ENCODE measurements at regions not wholly inside any gene's neighbourhood (a gene's known extent, or its start where the extent isn't known, plus 50 kb on each side); places are given as distances from the start of the nearest gene placed in this dataset.

DNA sequence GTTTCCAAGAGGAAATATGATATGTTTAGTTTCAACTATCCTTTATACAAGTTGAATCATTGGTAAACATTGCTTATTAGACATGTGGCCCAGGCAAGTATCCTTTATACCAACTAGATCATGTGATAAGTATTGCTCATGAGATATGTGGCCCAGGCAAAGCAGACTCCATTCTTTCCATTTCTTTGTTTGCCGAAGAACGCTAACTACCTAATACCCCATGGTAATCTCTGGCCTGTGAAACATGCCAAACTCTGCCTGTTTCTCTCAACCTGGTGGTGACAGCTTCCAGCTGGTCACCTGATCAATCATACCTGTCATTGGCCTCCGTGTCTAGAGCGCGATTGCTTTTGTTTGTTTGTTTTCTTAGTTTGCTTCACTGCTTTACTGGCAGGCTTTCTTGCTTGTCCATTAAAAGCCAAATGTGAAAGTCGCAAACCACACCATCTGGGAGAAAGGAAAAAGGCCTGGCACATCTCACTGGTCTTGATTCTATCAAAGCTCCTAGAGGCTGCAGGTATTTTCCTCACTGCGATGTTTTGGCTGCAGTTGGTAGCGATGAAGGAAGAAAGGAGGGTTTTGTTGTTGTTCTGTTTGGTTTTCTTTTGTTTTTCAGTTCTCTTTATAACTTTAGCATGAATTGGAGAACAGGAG lies 686.2 kb downstream of the KCNJ2 start:
- Histone ChIP-seq H3K27ac (replicated peaks in 1 of 4) (no peak overlapping the region), H3K4me1 (no peaks in the 10 kb centered on the region), H3K36me3 (no peaks in the 10 kb centered on the region), H3K9me3 (no peaks in the 10 kb centered on the region), H3K27me3 (no peaks in the 10 kb centered on the region), H3K4me3 (no peak overlapping the region)
- TF ChIP-seq EP300 (IDR thresholded peaks at IDR 0.05) (no peak), POLR2AphosphoS5 (IDR thresholded peaks at IDR 0.05) (no peak), POLR2A (IDR thresholded peaks at IDR 0.05; ENCODE audit: low read depth) (no peak)
- TF ChIP-seq, protein P1, sequence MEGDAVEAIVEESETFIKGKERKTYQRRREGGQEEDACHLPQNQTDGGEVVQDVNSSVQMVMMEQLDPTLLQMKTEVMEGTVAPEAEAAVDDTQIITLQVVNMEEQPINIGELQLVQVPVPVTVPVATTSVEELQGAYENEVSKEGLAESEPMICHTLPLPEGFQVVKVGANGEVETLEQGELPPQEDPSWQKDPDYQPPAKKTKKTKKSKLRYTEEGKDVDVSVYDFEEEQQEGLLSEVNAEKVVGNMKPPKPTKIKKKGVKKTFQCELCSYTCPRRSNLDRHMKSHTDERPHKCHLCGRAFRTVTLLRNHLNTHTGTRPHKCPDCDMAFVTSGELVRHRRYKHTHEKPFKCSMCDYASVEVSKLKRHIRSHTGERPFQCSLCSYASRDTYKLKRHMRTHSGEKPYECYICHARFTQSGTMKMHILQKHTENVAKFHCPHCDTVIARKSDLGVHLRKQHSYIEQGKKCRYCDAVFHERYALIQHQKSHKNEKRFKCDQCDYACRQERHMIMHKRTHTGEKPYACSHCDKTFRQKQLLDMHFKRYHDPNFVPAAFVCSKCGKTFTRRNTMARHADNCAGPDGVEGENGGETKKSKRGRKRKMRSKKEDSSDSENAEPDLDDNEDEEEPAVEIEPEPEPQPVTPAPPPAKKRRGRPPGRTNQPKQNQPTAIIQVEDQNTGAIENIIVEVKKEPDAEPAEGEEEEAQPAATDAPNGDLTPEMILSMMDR (IDR thresholded peaks at IDR 0.05), result no peak
- intact Hi-C loops (cut with DNase I), result no loop called here
- WGBS, result 57% methylated on average over 8 of the region's 8 CpGs
- DNase-seq (ENCODE audit: extremely low spot score), result no peak

DNA sequence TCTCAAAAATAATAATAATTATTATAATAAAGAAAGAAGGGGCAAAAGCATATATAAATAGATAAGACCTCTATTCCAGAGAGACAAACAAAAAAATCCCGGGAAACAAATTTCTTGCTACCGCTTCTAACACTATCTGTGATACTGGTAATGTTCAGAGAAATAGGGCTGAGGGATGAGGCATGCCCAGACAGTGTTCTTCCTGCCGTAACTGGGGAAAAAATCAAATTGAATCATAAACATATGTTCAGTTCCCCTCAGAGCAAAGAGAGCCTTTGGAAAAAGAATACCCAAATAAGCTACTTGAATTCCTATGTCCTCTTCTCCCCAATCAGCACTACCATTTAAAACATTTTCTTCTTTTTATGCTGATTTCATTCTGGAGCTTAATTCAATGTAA lies 688.0 kb downstream of the KCNJ2 start:
- intact Hi-C loops (cut with DNase I), result no loop called here
- TF ChIP-seq POLR2A (IDR thresholded peaks at IDR 0.05; ENCODE audit: low read depth), result no peak
- no peak for TF ChIP-seq POLR2AphosphoS5 (IDR thresholded peaks at IDR 0.05)
- no peak for TF ChIP-seq EP300 (IDR thresholded peaks at IDR 0.05)
- Histone ChIP-seq H3K9me3 (no peaks in the 10 kb centered on the region), H3K36me3 (no peaks in the 10 kb centered on the region), H3K4me3 (no peak overlapping the region), H3K27me3 (no peaks in the 10 kb centered on the region), H3K27ac (replicated peaks in 1 of 4) (no peak overlapping the region), H3K4me1 (no peaks in the 10 kb centered on the region)
- WGBS, result 80% methylated on average over 3 of the region's 3 CpGs
- no peak for DNase-seq (ENCODE audit: extremely low spot score)

DNA sequence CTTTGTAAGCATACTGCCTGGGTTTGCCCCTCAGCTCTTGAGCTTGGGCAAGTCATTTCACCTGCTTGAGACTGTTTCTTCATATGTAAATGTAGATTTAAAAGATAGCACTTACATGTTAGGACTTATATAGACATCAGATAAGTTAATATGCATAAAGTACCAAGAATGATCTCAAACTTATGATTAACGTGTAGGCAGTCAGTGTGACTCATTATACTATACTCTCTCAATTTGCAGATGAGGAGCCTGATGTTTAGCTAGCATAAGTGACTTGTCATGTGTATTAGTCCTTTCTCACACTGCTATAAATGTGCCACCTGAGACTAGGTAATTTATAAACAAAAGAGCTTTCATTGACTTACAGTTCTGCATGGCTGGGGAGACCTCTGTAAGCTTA lies 690.5 kb downstream of the KCNJ2 start:
- no peak for TF ChIP-seq POLR2A (IDR thresholded peaks at IDR 0.05; ENCODE audit: low read depth)
- TF ChIP-seq, protein P1 (IDR thresholded peaks at IDR 0.05), result no peak
- TF ChIP-seq EP300 (IDR thresholded peaks at IDR 0.05), result no peak
- DNase-seq (ENCODE audit: extremely low spot score), result no peak
- Histone ChIP-seq H3K27me3 (no peaks in the 10 kb centered on the region), H3K36me3 (no peaks in the 10 kb centered on the region), H3K9me3 (no peaks in the 10 kb centered on the region), H3K4me1 (no peaks in the 10 kb centered on the region), H3K27ac (replicated peaks in 1 of 4) (no peak overlapping the region), H3K4me3 (no peak overlapping the region)
- intact Hi-C loops (cut with DNase I), result no loop called here
- 90% methylated on average over 1 of the region's 1 CpG for WGBS

DNA sequence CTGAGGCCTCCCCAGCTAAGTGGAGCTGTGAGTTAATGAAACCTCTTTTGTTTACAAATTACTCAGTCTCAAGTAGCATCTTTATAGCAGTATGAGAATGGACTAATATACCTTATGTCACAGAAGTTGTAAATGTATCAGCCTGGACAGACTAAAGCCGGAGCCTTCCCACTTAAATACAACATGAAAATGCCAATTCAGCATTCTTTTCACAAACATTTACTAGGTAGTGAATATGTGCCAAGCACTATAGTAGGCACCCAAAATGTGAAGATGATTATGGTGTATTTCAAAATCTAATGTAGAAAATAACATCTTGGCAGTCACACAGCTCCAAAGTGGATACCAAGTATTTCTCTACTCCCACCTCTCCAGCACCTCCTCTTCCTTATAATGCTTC lies 693.0 kb downstream of the KCNJ2 start:
- 96% methylated on average over 1 of the region's 1 CpG for WGBS

DNA sequence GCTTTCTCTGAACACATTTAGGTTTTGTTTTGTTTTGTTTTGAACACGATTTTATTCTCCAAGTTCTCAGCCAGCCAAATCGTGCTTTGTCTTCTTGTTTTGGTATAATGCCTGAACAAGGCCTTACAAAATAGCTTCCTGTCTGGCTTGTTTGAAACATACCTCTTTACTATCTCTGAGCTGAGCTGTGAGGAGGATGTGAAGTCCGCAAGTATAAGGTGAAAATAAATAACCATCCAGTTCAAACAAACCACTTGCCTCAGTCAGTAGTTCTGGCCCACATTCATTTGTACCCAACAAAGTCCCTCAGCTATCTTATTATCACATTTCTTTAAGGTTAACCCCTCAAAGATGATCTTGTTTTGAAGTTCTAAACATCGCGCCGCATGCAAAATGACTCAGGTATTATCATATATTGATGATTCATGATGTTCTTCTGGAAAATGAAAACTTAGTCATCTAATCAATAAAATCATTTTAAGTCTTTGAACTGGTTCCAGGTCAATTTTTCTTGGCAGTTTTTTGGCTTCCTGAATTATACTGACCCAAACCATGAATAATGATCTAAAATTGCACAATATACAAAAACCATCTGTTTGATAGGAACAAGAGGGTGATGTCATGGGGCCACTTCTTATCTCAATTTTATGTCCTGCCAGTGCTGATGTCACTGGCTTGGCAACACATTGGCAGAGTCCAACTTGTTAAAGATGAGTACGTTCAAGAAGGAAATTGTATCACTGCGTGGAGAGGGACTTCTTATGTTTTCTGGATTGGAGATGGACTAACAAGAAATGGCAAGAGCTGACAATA lies 694.3 kb downstream of the KCNJ2 start:
- Histone ChIP-seq H3K27ac (replicated peaks in 1 of 4) (no peak overlapping the region), H3K4me3 (no peak overlapping the region), H3K9me3 (no peaks in the 10 kb centered on the region), H3K36me3 (no peaks in the 10 kb centered on the region), H3K27me3 (no peaks in the 10 kb centered on the region), H3K4me1 (no peaks in the 10 kb centered on the region)
- TF ChIP-seq POLR2AphosphoS5 (IDR thresholded peaks at IDR 0.05), result no peak
- TF ChIP-seq, protein P1 (IDR thresholded peaks at IDR 0.05), result no peak
- no peak for TF ChIP-seq POLR2A (IDR thresholded peaks at IDR 0.05; ENCODE audit: low read depth)
- TF ChIP-seq EP300 (IDR thresholded peaks at IDR 0.05), result no peak
- WGBS, result 68% methylated on average over 8 of the region's 8 CpGs
- DNase-seq (ENCODE audit: extremely low spot score), result no peak
- intact Hi-C loops (cut with DNase I), result no loop called here

More for the DNA sequence above, 693.0 kb downstream of the KCNJ2 start:
- DNase-seq (ENCODE audit: extremely low spot score), result no peak
- intact Hi-C loops (cut with DNase I), result no loop called here
- Histone ChIP-seq H3K27me3 (no peaks in the 10 kb centered on the region), H3K4me1 (no peaks in the 10 kb centered on the region), H3K9me3 (no peaks in the 10 kb centered on the region), H3K27ac (replicated peaks in 1 of 4) (no peak overlapping the region), H3K36me3 (no peaks in the 10 kb centered on the region), H3K4me3 (no peak overlapping the region)
- no peak for TF ChIP-seq POLR2AphosphoS5 (IDR thresholded peaks at IDR 0.05)
- TF ChIP-seq POLR2A (IDR thresholded peaks at IDR 0.05; ENCODE audit: low read depth), result no peak
- TF ChIP-seq, protein P1 (IDR thresholded peaks at IDR 0.05), result no peak
- TF ChIP-seq EP300 (IDR thresholded peaks at IDR 0.05), result no peak
